ENCODE measurements at regions not wholly inside any gene's neighbourhood (a gene's known extent, or its start where the extent isn't known, plus 50 kb on each side); places are given as distances from the start of the nearest gene placed in this dataset.

GRCh38 chr12:124188561-124189405, 106.1 kb upstream of the RFLNA start:
- H3K27ac Mint-ChIP-seq = no peak overlapping the region
- H3K36me3 Mint-ChIP-seq (ENCODE audit: low read depth) = no peaks in the 10 kb centered on the region
- no peaks in the 10 kb centered on the region for H3K9me3 Mint-ChIP-seq
- H3K4me3 Mint-ChIP-seq = no peak overlapping the region
- peaks cover 6% of the 10 kb centered on the region for H3K4me1 Mint-ChIP-seq (ENCODE audit: low read depth)
- intact Hi-C loops (cut with micrococcal nuclease) = no loop called here
- peaks cover 13% of the 10 kb centered on the region for H3K27me3 Mint-ChIP-seq

- no peak overlapping the region for H3K27ac Mint-ChIP-seq
- peaks cover 6% of the 10 kb centered on the region for H3K4me1 Mint-ChIP-seq (ENCODE audit: low read depth)
- H3K4me3 Mint-ChIP-seq = no peak overlapping the region
- intact Hi-C loops (cut with micrococcal nuclease) = no loop called here
- no peaks in the 10 kb centered on the region for H3K9me3 Mint-ChIP-seq
- peaks cover 14% of the 10 kb centered on the region for H3K27me3 Mint-ChIP-seq
- no peaks in the 10 kb centered on the region for H3K36me3 Mint-ChIP-seq (ENCODE audit: low read depth)
Observed at GRCh38 chr12:124190312-124191023, 104.4 kb upstream of the RFLNA start.

- Mint-ChIP-seq H3K27me3 (peaks cover 14% of the 10 kb centered on the region), H3K27ac (no peak overlapping the region), H3K36me3 (ENCODE audit: low read depth) (no peaks in the 10 kb centered on the region), H3K9me3 (peaks cover under 1% of the 10 kb centered on the region), H3K4me1 (ENCODE audit: low read depth) (peaks cover 6% of the 10 kb centered on the region), H3K4me3 (no peak overlapping the region)
- intact Hi-C loops (cut with micrococcal nuclease) = no loop called here
Observed at GRCh38 chr12:124191024-124191359, 103.9 kb upstream of the RFLNA start.

- peaks cover 9% of the 10 kb centered on the region for H3K27me3 Mint-ChIP-seq
- peaks cover 10% of the 10 kb centered on the region for H3K9me3 Mint-ChIP-seq
- no peak overlapping the region for H3K4me3 Mint-ChIP-seq
- no peak overlapping the region for H3K27ac Mint-ChIP-seq
- H3K36me3 Mint-ChIP-seq (ENCODE audit: low read depth) = no peaks in the 10 kb centered on the region
- intact Hi-C loops (cut with micrococcal nuclease) = no loop called here
- peaks cover 6% of the 10 kb centered on the region for H3K4me1 Mint-ChIP-seq (ENCODE audit: low read depth)
Observed at GRCh38 chr12:124191966-124192365, 102.9 kb upstream of the RFLNA start.

- peaks cover 6% of the 10 kb centered on the region for H3K4me1 Mint-ChIP-seq (ENCODE audit: low read depth)
- no peaks in the 10 kb centered on the region for H3K36me3 Mint-ChIP-seq (ENCODE audit: low read depth)
- no peak overlapping the region for H3K27ac Mint-ChIP-seq
- peaks cover 21% of the 10 kb centered on the region for H3K9me3 Mint-ChIP-seq
- H3K4me3 Mint-ChIP-seq = no peak overlapping the region
- intact Hi-C loops (cut with micrococcal nuclease) = no loop called here
- H3K27me3 Mint-ChIP-seq = peaks cover 13% of the 10 kb centered on the region
Observed at GRCh38 chr12:124194264-124194892, 100.5 kb upstream of the RFLNA start.

GRCh38 chr12:124194893-124195566, 99.9 kb upstream of the RFLNA start:
- Mint-ChIP-seq H3K4me3 (no peak overlapping the region), H3K27ac (no peak overlapping the region), H3K9me3 (peaks cover 21% of the 10 kb centered on the region), H3K27me3 (peaks cover 12% of the 10 kb centered on the region), H3K4me1 (ENCODE audit: low read depth) (peaks cover 6% of the 10 kb centered on the region), H3K36me3 (ENCODE audit: low read depth) (no peaks in the 10 kb centered on the region)
- intact Hi-C loops (cut with micrococcal nuclease) = no loop called here

GRCh38 chr12:124195567-124195942, 99.3 kb upstream of the RFLNA start:
- peaks cover 6% of the 10 kb centered on the region for H3K4me1 Mint-ChIP-seq (ENCODE audit: low read depth)
- no peaks in the 10 kb centered on the region for H3K36me3 Mint-ChIP-seq (ENCODE audit: low read depth)
- no peak overlapping the region for H3K27ac Mint-ChIP-seq
- peaks cover 12% of the 10 kb centered on the region for H3K27me3 Mint-ChIP-seq
- intact Hi-C loops (cut with micrococcal nuclease) = no loop called here
- no peak overlapping the region for H3K4me3 Mint-ChIP-seq
- peaks cover 21% of the 10 kb centered on the region for H3K9me3 Mint-ChIP-seq

GRCh38 chr12:124196236-124196635, 98.7 kb upstream of the RFLNA start:
- Mint-ChIP-seq H3K27me3 (peaks cover 14% of the 10 kb centered on the region), H3K4me1 (ENCODE audit: low read depth) (peaks cover 4% of the 10 kb centered on the region), H3K4me3 (no peak overlapping the region), H3K9me3 (peaks cover 23% of the 10 kb centered on the region), H3K27ac (no peak overlapping the region), H3K36me3 (ENCODE audit: low read depth) (no peaks in the 10 kb centered on the region)
- intact Hi-C loops (cut with micrococcal nuclease) = no loop called here

- Mint-ChIP-seq H3K36me3 (ENCODE audit: low read depth) (peaks cover 5% of the 10 kb centered on the region), H3K9me3 (peaks cover 36% of the 10 kb centered on the region), H3K27ac (no peak overlapping the region), H3K4me3 (no peak overlapping the region), H3K27me3 (peaks cover 14% of the 10 kb centered on the region), H3K4me1 (ENCODE audit: low read depth) (peaks cover under 1% of the 10 kb centered on the region)
- intact Hi-C loops (cut with micrococcal nuclease) = no loop called here
Observed at GRCh38 chr12:124201248-124201647, 93.6 kb upstream of the RFLNA start.

- intact Hi-C loops (cut with micrococcal nuclease) = no loop called here
- Mint-ChIP-seq H3K27me3 (peaks cover 27% of the 10 kb centered on the region), H3K4me3 (no peak overlapping the region), H3K36me3 (ENCODE audit: low read depth) (peaks cover 5% of the 10 kb centered on the region), H3K27ac (no peak overlapping the region), H3K4me1 (ENCODE audit: low read depth) (peaks cover 5% of the 10 kb centered on the region), H3K9me3 (peaks cover 18% of the 10 kb centered on the region)
Observed at GRCh38 chr12:124203176-124203575, 91.7 kb upstream of the RFLNA start.

- H3K9me3 Mint-ChIP-seq = peaks cover 18% of the 10 kb centered on the region
- H3K27me3 Mint-ChIP-seq = peaks cover 29% of the 10 kb centered on the region
- intact Hi-C loops (cut with micrococcal nuclease) = no loop called here
- no peak overlapping the region for H3K27ac Mint-ChIP-seq
- H3K36me3 Mint-ChIP-seq (ENCODE audit: low read depth) = peaks cover 5% of the 10 kb centered on the region
- peaks cover 5% of the 10 kb centered on the region for H3K4me1 Mint-ChIP-seq (ENCODE audit: low read depth)
- H3K4me3 Mint-ChIP-seq = no peak overlapping the region
Observed at GRCh38 chr12:124205405-124205804, 89.5 kb upstream of the RFLNA start.

- H3K27ac Mint-ChIP-seq = no peak overlapping the region
- peaks cover 31% of the 10 kb centered on the region for H3K27me3 Mint-ChIP-seq
- no peak overlapping the region for H3K4me3 Mint-ChIP-seq
- intact Hi-C loops (cut with micrococcal nuclease) = no loop called here
- peaks cover 5% of the 10 kb centered on the region for H3K36me3 Mint-ChIP-seq (ENCODE audit: low read depth)
- peaks cover 5% of the 10 kb centered on the region for H3K4me1 Mint-ChIP-seq (ENCODE audit: low read depth)
- peaks cover 11% of the 10 kb centered on the region for H3K9me3 Mint-ChIP-seq
Observed at GRCh38 chr12:124207049-124207448, 87.8 kb upstream of the RFLNA start.

- H3K27me3 Mint-ChIP-seq = peaks cover 31% of the 10 kb centered on the region
- H3K4me3 Mint-ChIP-seq = no peak overlapping the region
- H3K36me3 Mint-ChIP-seq (ENCODE audit: low read depth) = peaks cover 5% of the 10 kb centered on the region
- H3K27ac Mint-ChIP-seq = no peak overlapping the region
- intact Hi-C loops (cut with micrococcal nuclease) = no loop called here
- H3K4me1 Mint-ChIP-seq (ENCODE audit: low read depth) = peaks cover 5% of the 10 kb centered on the region
- H3K9me3 Mint-ChIP-seq = peaks cover 11% of the 10 kb centered on the region
Observed at GRCh38 chr12:124207617-124208016, 87.3 kb upstream of the RFLNA start.

- Mint-ChIP-seq H3K9me3 (peaks cover 11% of the 10 kb centered on the region), H3K4me1 (ENCODE audit: low read depth) (peaks cover 9% of the 10 kb centered on the region), H3K27me3 (peaks cover 31% of the 10 kb centered on the region), H3K27ac (no peak overlapping the region), H3K4me3 (no peak overlapping the region), H3K36me3 (ENCODE audit: low read depth) (peaks cover 5% of the 10 kb centered on the region)
- intact Hi-C loops (cut with micrococcal nuclease) = no loop called here
Observed at GRCh38 chr12:124208489-124208888, 86.4 kb upstream of the RFLNA start.

All from dendritic cell treated with granulocyte-macrophage colony-stimulating factor and Interleukin-4, amounts not matched to agents 40 ng/mL and 50 ng/mL, for 4 days (primary cell).